Fibroblast of the aortic adventitia (primary cell): ENCODE measurements at regions not wholly inside any gene's neighbourhood (a gene's known extent, or its start where the extent isn't known, plus 50 kb on each side); places are given as distances from the start of the nearest gene placed in this dataset.
A peak's percentile ranks its signal among the peaks of the same experiment; 100 is the strongest.

ENCODE experiments used
- DNase-seq: peaks from one replicate; pipeline ENCODE4 v3.0.0-alpha.2; 2010; ENCODE audit warnings: low read depth
- H3K4me3 ChIP-seq: 2 replicates; pipeline ENCODE4 v1.5.1; 2011; ENCODE audit warnings: low read depth, mild to moderate bottlenecking, control low read depth, low read length, moderate library complexity
- TF ChIP-seq, protein P1 (sequence below): IDR thresholded peaks from 2 replicates; pipeline ENCODE4 v1.5.1; 2011; ENCODE audit warnings: mild to moderate bottlenecking, low read length, control low read depth, inconsistent platforms; ENCODE audit not compliant: insufficient read depth

DNA sequence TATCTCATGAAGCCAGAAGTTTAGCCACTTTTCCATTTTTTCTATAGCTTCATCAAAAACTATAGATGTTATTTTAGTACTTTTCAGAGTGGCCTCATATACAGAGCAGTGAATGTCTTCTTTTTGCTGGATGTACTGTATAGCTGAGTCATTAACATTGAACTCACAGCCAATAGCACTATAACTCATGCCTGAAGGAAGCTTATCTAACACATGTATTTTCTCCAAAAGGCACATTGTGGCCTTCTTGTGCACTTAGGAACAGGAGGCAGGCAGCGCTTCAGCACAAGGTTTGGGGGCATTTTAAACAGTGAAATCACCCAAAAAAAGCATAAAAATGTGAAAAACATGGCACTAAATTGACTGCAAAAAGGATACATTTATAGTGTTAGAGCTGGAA, 336.8 kb upstream of the TMTC1 start:
- no peak overlapping the region for H3K4me3 ChIP-seq
- TF ChIP-seq, protein P1, sequence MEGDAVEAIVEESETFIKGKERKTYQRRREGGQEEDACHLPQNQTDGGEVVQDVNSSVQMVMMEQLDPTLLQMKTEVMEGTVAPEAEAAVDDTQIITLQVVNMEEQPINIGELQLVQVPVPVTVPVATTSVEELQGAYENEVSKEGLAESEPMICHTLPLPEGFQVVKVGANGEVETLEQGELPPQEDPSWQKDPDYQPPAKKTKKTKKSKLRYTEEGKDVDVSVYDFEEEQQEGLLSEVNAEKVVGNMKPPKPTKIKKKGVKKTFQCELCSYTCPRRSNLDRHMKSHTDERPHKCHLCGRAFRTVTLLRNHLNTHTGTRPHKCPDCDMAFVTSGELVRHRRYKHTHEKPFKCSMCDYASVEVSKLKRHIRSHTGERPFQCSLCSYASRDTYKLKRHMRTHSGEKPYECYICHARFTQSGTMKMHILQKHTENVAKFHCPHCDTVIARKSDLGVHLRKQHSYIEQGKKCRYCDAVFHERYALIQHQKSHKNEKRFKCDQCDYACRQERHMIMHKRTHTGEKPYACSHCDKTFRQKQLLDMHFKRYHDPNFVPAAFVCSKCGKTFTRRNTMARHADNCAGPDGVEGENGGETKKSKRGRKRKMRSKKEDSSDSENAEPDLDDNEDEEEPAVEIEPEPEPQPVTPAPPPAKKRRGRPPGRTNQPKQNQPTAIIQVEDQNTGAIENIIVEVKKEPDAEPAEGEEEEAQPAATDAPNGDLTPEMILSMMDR, result no peak
- DNase-seq, result peak; percentile 45

DNA sequence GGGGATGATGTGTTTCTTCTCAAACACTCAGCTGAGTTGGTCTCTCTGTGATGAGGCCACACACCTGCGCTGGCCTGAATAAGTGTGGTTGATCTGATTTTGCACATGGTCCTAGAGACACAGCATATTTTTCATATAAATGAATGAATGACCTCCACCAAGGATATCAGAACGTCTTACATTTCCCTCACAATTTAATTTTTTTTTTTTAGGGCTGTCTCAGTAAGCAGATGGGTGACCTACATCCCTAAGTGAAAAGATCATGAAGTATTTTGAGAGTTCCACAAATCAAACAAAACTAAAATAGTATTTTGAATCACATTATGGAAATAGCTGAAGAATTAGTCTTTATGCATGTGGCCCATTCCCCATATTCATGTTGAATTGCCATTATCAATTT, 333.7 kb upstream of the TMTC1 start:
- TF ChIP-seq, protein P1, result no peak
- no peak overlapping the region for H3K4me3 ChIP-seq
- no peak for DNase-seq

DNA sequence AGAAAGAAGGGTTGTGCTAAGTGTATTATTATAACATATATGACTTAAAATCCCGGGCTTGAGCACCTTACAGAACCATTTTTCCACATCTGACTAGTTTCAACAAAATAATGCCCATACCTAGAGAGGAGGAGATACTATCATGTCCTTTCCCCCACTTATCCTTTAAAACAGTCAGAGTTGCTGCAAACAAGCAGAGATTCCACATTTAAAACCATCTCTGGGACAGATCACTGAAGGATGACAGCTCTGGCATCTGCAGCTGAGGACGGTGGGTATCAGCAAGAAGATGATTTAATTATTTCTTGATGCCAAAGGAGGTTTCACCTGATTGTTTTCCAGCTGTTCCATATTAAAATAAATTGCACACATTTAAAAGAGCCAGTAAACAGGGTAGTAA, 328.0 kb upstream of the TMTC1 start:
- H3K4me3 ChIP-seq, result no peak overlapping the region
- DNase-seq, result no peak
- TF ChIP-seq, protein P1, result no peak

DNA sequence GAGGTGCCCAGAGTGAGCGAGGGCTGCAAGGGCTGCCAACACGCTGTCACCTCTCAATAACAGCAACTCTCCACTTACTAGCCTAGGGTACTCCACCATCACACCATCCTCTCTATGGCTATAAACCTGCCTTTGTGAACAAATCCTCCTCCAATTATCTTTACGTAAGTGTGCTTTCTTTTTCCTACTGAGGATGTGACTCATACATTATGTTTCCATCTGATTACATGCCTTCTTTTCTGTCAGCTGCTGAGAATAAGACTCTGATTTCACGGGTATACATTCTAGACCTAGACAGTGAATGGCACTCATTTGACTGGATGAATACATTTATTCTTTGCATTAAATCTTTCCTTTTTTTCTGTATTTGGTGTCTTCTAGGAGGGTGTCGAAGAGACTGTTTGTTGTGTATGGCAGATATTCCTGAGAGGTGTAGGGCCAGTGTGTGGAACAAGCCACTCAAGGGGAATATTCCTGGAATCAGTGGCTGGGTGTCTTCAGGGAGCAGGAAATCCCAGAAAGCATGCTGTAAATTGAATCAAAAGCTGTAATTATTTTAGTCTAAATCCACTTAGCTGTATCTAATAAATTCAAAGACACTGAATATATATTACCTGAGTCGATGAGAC, 327.3 kb upstream of the TMTC1 start:
- H3K4me3 ChIP-seq, result no peak overlapping the region
- peak; percentile 62 for DNase-seq
- TF ChIP-seq, protein P1, result no peak

DNA sequence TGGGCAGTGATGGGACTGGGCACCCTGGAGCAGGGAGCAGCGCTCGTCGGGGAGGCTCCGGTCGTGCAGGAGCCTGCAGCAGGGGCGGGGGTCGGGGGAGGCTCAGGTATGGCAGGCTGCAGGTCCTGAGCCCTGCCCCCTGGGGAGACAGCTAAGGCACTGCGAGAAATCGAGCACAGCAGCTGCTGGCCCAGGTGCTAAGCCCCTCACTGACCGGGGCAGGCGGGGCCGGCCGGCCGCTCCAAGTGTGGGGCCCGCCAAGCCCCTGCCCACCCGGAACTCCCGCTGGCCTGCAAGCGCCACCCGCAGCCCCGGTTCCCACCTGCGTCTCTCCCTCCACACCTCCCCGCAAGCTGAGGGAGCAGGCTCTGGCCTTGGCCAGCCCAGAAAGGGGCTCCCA, 326.8 kb upstream of the TMTC1 start:
- TF ChIP-seq, protein P1, result no peak
- H3K4me3 ChIP-seq, result no peak overlapping the region
- no peak for DNase-seq

DNA sequence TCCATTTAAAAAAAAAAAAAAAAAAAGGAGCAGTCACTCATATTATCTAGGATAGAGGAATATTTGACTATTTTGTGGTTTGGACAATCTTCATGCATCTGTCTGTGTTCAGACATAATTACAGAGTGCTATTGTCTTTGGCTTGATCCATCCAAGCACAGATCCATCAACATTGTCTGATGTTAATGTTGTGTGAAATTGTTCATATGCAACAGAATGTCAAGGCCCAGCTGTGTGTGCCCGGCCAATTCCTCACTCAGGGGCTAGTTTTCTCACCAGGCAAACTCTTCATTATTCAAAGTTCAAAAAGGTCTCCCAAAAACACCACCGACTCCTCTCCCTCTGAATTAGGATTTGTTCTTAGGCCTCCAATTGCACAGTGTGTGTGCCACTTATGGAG, 324.9 kb upstream of the TMTC1 start:
- DNase-seq, result no peak
- no peak overlapping the region for H3K4me3 ChIP-seq
- TF ChIP-seq, protein P1, result no peak
